ENCODE measurements at regions not wholly inside any gene's neighbourhood (a gene's known extent, or its start where the extent isn't known, plus 50 kb on each side); places are given as distances from the start of the nearest gene placed in this dataset.

DNA sequence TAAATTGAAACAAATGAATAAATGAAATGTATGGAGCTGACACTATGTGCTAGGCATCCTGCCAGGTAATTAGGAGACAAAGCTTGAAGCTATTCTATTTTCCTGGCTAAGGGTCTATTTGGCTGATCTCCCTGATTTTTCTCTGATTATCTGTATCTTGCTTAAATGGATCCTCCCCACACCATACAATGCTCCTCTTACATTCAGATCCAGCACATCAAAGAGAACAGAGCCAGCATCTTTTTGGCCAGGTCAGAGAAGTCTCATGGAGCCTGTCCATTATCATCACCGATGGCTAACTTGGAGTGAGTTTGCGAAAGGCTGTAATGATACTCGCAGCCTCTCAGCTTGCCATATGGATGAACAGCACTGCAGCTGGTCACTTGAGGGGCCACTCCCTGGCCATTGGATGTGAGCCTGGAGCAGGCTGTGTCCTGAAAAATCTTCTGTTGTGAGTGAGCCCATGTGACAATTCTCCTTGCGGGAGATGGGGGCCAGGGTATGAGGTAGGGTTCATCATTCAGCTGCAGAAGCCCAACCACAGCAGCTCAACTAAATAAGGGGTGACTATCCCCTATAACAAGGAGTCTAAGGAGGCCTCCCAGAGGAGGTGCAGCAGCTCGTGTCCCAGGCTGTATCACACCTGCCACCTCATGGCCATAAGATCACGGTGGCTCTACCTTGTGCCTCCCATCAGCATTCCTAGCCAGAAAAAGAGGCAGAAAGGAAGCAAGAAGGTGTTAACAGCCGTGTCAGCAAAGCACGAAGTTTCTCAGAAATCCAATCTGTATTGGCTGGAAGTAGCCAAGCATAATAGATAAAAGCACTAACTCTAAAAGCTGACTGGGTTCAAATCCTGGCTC, 69.3 kb upstream of the ST8SIA2 start:
- no peak for DNase-seq (ENCODE audit: low read depth)
- TF ChIP-seq CTCF (IDR thresholded peaks at IDR 0.05; ENCODE audit: control insufficient read depth, insufficient read depth, low read depth, low read length, missing control alignments) = no peak
- H3K4me3 ChIP-seq (ENCODE audit: control insufficient read depth, low read depth, low read length) = no peak overlapping the region

DNA sequence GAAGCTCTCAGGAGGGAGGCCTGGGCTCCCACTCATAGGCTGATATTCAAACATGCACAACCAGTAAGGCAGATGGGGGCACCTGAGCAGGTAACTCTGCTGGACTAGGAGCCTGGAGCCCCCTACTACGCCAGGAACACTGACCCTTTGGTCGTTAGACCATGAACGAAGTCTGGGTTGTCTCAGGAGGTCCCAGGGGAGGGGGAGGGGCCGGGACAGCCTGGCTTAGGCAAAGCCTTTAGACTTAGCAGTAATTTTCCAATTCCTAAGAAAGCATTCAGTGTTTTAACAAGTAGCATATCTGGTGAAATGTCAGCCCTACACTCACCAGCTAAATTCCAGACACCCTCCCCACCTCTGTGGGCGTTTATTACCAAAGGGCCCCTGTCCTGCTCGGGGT, 67.4 kb upstream of the ST8SIA2 start:
- DNase-seq (ENCODE audit: low read depth) = no peak
- H3K4me3 ChIP-seq (ENCODE audit: control insufficient read depth, low read depth, low read length) = no peak overlapping the region
- TF ChIP-seq CTCF (IDR thresholded peaks at IDR 0.05; ENCODE audit: control insufficient read depth, insufficient read depth, low read depth, low read length, missing control alignments) = no peak

DNA sequence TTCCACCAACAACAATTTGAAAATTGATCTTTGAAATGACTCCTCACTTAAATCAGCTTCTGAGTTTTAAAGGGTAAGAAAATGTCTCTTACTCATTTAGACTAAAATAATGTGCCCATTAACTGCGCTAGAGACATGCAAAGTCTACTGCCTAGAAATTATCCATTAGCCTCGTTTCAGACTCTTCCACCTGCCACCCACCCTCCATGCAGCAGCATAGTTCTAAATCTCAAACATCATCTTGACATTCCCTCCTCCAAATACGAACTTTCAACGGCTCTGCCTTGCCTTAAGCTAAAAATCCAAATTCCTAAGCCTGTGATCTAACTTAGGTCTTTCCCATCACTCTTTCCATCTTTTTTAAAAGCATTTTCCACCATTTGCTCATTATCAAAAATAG, 66.6 kb upstream of the ST8SIA2 start:
- no peak for TF ChIP-seq CTCF (IDR thresholded peaks at IDR 0.05; ENCODE audit: control insufficient read depth, insufficient read depth, low read depth, low read length, missing control alignments)
- DNase-seq (ENCODE audit: low read depth) = no peak
- no peak overlapping the region for H3K4me3 ChIP-seq (ENCODE audit: control insufficient read depth, low read depth, low read length)

GRCh38 chr15:92328207-92328606, 65.5 kb upstream of the ST8SIA2 start:
- no peak for TF ChIP-seq CTCF (IDR thresholded peaks at IDR 0.05; ENCODE audit: control insufficient read depth, insufficient read depth, low read depth, low read length, missing control alignments)
- no peak overlapping the region for H3K4me3 ChIP-seq (ENCODE audit: control insufficient read depth, low read depth, low read length)
- no peak for DNase-seq (ENCODE audit: low read depth)

DNA sequence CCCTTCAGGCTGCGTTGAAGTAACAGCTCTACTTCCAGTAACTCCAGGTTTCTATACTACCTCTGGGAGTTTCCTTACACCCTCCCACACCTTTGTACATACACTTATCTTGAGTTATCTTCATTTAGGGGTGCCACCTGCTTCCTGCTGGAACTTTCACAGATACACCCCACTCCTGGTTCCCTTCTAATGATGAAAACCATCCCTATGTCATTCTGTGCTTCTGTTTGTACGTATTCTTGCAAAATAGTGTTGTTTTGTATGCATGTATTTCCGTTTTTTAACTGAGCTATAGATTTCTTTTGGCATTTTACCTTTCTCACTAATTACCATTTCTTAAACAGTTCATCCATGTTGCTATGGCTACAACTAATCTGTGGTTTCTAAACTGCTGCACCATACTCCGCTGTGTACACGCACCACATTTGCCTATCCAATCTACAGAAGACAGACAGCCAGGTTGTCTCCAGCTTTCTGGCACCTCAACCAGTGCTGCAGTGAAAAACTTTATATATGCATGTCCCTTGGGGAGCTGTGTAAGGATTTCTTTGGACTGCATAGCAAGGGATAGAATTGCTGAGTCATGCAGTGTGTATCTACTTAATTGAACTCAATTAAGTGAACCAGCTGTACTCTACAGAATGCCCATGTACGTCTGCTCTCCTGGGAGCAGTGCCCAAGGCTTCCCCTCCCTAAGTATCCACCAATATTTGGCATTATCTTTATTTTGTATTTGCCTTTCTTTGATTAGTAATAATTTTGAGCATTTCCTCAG, 61.4 kb upstream of the ST8SIA2 start:
- H3K4me3 ChIP-seq (ENCODE audit: control insufficient read depth, low read depth, low read length) = no peak overlapping the region
- no peak for TF ChIP-seq CTCF (IDR thresholded peaks at IDR 0.05; ENCODE audit: control insufficient read depth, insufficient read depth, low read depth, low read length, missing control alignments)
- no peak for DNase-seq (ENCODE audit: low read depth)

GRCh38 chr15:92333709-92334108, 60.0 kb upstream of the ST8SIA2 start:
- TF ChIP-seq CTCF (IDR thresholded peaks at IDR 0.05; ENCODE audit: control insufficient read depth, insufficient read depth, low read depth, low read length, missing control alignments) = no peak
- H3K4me3 ChIP-seq (ENCODE audit: control insufficient read depth, low read depth, low read length) = no peak overlapping the region
- DNase-seq (ENCODE audit: low read depth) = no peak

Measured in AG09309 (cell line).